IPS DF 6.9 (cell line): ENCODE measurements at regions not wholly inside any gene's neighbourhood (a gene's known extent, or its start where the extent isn't known, plus 50 kb on each side); places are given as distances from the start of the nearest gene placed in this dataset.

ENCODE experiments used
- DNase-seq: peaks from one replicate; pipeline ENCODE4 v3.0.0-alpha.2; 2013; ENCODE audit warnings: low read depth, low spot score
- H3K27ac ChIP-seq: one replicate; pipeline ENCODE4 v1.5.1; 2013; ENCODE audit warnings: low read length, control low read depth
- H3K27me3 ChIP-seq: 2 replicates; pipeline ENCODE4 v1.6.1; 2013; ENCODE audit warnings: mild to moderate bottlenecking, low read length; ENCODE audit not compliant: control insufficient read depth, insufficient read depth
- H3K36me3 ChIP-seq: 2 replicates; pipeline ENCODE4 v1.6.1; 2013; ENCODE audit warnings: low read length; ENCODE audit not compliant: control insufficient read depth, insufficient read depth
- H3K4me1 ChIP-seq: 2 replicates; pipeline ENCODE4 v1.6.1; 2013; ENCODE audit warnings: low read length; ENCODE audit not compliant: control insufficient read depth, insufficient read depth
- H3K4me3 ChIP-seq: 2 replicates; pipeline ENCODE4 v1.5.1; 2013; ENCODE audit warnings: mild to moderate bottlenecking, low read length
- H3K9me3 ChIP-seq: 2 replicates; pipeline ENCODE4 v1.6.1; 2013; ENCODE audit warnings: low read length, inconsistent platforms; ENCODE audit not compliant: control insufficient read depth, insufficient read depth
- WGBS: extraction: QIAGEN DNeasy Blood & Tissue Kit; methylation state at CpG from one replicate; pipeline ENCODE4 v1.1.7; 2013; ENCODE audit warnings: mixed read lengths, missing lambda C conversion rate; ENCODE audit not compliant: insufficient read length, insufficient coverage; 5-methylcytosine and 5-hydroxymethylcytosine counted together

DNA sequence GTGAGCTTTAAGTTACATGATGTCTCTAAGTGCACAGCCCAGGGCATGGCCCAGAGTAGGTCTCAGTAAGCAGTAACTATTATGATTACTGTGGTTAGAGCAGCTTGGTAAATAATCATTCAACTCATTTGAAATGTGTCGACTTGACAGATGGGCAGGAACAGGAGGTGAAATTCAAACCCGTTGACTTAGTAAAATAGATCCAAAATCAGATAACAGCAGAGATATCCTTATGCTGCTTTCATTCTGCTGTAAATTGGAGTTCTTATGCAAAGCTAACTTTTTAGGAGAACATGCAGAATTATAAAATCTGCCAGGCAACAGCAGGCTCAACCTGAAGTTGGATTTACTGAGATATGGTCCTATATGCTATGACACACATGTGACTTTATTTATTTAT, 118.7 kb upstream of the KLHL25 start:
- no peaks in the 10 kb centered on the region for H3K4me1 ChIP-seq
- no CpG with 5 or more reads among the region's 2 CpGs for WGBS
- DNase-seq: no peak

GRCh38 chr15:85920956-85921355, 126.2 kb upstream of the KLHL25 start:
- Histone ChIP-seq H3K4me3 (no peak overlapping the region), H3K9me3 (no peaks in the 10 kb centered on the region), H3K36me3 (no peaks in the 10 kb centered on the region), H3K27me3 (no peaks in the 10 kb centered on the region), H3K4me1 (peaks cover 3% of the 10 kb centered on the region; the same call in 1 of the 2 replicates), H3K27ac (no peak overlapping the region)
- WGBS: no CpG with 5 or more reads among the region's 5 CpGs
- no peak for DNase-seq

More for the DNA sequence above, 118.7 kb upstream of the KLHL25 start:
- H3K36me3 ChIP-seq: no peaks in the 10 kb centered on the region
- no peaks in the 10 kb centered on the region for H3K9me3 ChIP-seq
- no peak overlapping the region for H3K27ac ChIP-seq
- H3K27me3 ChIP-seq: no peaks in the 10 kb centered on the region
- H3K4me3 ChIP-seq: no peak overlapping the region

GRCh38 chr15:85924088-85924487, 129.4 kb upstream of the KLHL25 start:
- no peaks in the 10 kb centered on the region for H3K9me3 ChIP-seq
- H3K27ac ChIP-seq: no peak overlapping the region
- no peaks in the 10 kb centered on the region for H3K36me3 ChIP-seq
- DNase-seq: no peak
- no CpG with 5 or more reads among the region's 3 CpGs for WGBS
- no peaks in the 10 kb centered on the region for H3K27me3 ChIP-seq
- H3K4me1 ChIP-seq: peaks cover 3% of the 10 kb centered on the region; the same call in 1 of the 2 replicates
- H3K4me3 ChIP-seq: no peak overlapping the region

DNA sequence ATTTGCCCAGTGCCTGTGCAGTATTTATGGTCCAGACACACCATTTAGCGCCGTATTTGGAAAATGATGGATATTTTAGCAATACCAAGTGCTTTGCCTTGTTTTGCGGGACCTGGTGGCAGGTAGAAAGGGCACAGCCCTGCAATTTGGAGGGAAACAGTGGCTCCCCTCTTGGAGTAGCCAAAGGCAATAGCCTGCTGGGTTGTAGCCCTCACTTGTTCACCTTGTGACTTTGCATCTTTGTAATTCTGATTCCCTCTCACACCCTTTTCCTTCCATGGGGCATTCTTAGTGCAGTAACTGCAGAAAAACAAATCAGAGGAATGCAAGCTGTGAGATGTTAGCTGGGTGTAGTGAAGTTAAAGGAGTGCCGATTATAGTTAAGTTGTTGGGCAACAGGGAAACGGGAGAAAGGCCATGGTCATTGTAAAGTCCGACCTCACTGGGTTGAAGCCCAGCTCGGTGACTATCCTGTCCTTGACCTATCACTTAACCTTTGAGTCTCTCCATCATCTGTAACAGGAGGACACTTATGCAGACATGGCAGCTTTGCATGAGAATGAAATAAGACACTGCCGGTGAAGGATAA, 131.0 kb upstream of the KLHL25 start:
- H3K4me3 ChIP-seq: no peak overlapping the region
- H3K27me3 ChIP-seq: no peaks in the 10 kb centered on the region
- DNase-seq: peak; percentile 5
- WGBS: no CpG with 5 or more reads among the region's 8 CpGs
- no peak overlapping the region for H3K27ac ChIP-seq
- H3K36me3 ChIP-seq: no peaks in the 10 kb centered on the region
- H3K4me1 ChIP-seq: peaks cover 3% of the 10 kb centered on the region; the same call in 1 of the 2 replicates
- no peaks in the 10 kb centered on the region for H3K9me3 ChIP-seq

DNA sequence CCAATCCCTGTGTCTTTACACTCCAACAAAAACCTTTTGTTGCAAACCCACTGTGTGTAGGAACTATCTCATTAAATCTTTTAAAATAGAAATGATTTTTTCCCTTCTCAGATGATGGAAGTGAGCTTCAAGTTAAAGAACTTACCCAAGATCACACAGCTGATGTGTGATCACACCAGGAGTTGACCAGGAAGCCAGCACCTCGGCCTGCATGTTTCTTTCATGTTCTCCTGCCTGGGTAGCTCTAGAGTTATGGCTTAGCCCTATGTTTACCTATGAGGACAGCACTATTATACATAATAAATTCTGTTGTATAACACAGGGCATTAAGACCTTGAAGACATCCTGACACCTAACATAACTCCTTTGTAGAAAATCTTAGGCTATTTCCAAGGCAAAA, 132.1 kb upstream of the KLHL25 start:
- H3K36me3 ChIP-seq: no peaks in the 10 kb centered on the region
- no peaks in the 10 kb centered on the region for H3K27me3 ChIP-seq
- WGBS: no CpG with 5 or more reads among the region's 1 CpG
- H3K4me1 ChIP-seq: peaks cover 3% of the 10 kb centered on the region; the same call in 1 of the 2 replicates
- no peak overlapping the region for H3K27ac ChIP-seq
- no peak overlapping the region for H3K4me3 ChIP-seq
- DNase-seq: no peak
- no peaks in the 10 kb centered on the region for H3K9me3 ChIP-seq

GRCh38 chr15:85927931-85928537, 133.3 kb upstream of the KLHL25 start:
- H3K27me3 ChIP-seq: no peaks in the 10 kb centered on the region
- no CpG with 5 or more reads among the region's 2 CpGs for WGBS
- H3K4me3 ChIP-seq: no peak overlapping the region
- no peak for DNase-seq
- no peaks in the 10 kb centered on the region for H3K9me3 ChIP-seq
- H3K27ac ChIP-seq: no peak overlapping the region
- peaks cover 3% of the 10 kb centered on the region; the same call in 1 of the 2 replicates for H3K4me1 ChIP-seq
- no peaks in the 10 kb centered on the region for H3K36me3 ChIP-seq

- H3K27ac ChIP-seq: no peak overlapping the region
- H3K4me3 ChIP-seq: no peak overlapping the region
- no CpG with 5 or more reads among the region's 1 CpG for WGBS
- peaks cover 3% of the 10 kb centered on the region; the same call in 1 of the 2 replicates for H3K4me1 ChIP-seq
- DNase-seq: no peak
- no peaks in the 10 kb centered on the region for H3K27me3 ChIP-seq
- H3K36me3 ChIP-seq: no peaks in the 10 kb centered on the region
- H3K9me3 ChIP-seq: no peaks in the 10 kb centered on the region
These were observed 135.1 kb upstream of the KLHL25 start for GRCh38 chr15:85929786-85930185.

- H3K4me3 ChIP-seq: no peak overlapping the region
- WGBS: no CpG with 5 or more reads among the region's 1 CpG
These were observed 137.7 kb upstream of the KLHL25 start for GRCh38 chr15:85932391-85932790.

GRCh38 chr15:85934691-85935090, 140.0 kb upstream of the KLHL25 start:
- no CpG with 5 or more reads among the region's 2 CpGs for WGBS
- Histone ChIP-seq H3K4me3 (no peak overlapping the region), H3K36me3 (no peaks in the 10 kb centered on the region), H3K9me3 (no peaks in the 10 kb centered on the region), H3K4me1 (no peaks in the 10 kb centered on the region), H3K27me3 (no peaks in the 10 kb centered on the region), H3K27ac (no peak overlapping the region)
- no peak for DNase-seq

More at GRCh38 chr15:85932391-85932790, 137.7 kb upstream of the KLHL25 start:
- no peak for DNase-seq
- no peaks in the 10 kb centered on the region for H3K27me3 ChIP-seq
- H3K4me1 ChIP-seq: no peaks in the 10 kb centered on the region
- H3K36me3 ChIP-seq: no peaks in the 10 kb centered on the region
- H3K9me3 ChIP-seq: no peaks in the 10 kb centered on the region
- H3K27ac ChIP-seq: no peak overlapping the region

DNA sequence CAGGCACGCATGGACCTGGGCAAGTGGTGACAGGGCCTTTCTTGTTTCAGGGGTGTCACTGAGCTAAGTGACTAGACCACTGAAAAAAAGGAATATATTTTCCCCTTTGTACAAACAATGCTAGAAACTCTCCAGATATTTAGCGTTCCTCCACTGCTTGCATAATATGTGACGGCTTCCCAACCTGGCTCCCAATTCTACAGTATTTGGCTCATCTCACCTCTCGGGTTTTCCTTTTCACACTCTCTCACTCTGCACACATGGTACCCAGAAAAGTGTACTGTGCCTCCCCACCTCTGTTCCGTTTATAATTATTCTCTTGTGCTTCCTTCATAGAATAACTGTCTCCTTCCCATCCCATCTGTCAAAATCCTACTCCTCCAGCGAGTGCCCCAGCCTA, 140.5 kb upstream of the KLHL25 start:
- no peak for DNase-seq
- H3K27me3 ChIP-seq: no peaks in the 10 kb centered on the region
- H3K4me1 ChIP-seq: no peaks in the 10 kb centered on the region
- H3K36me3 ChIP-seq: no peaks in the 10 kb centered on the region
- H3K27ac ChIP-seq: no peak overlapping the region
- no peak overlapping the region for H3K4me3 ChIP-seq
- H3K9me3 ChIP-seq: no peaks in the 10 kb centered on the region
- WGBS: no CpG with 5 or more reads among the region's 6 CpGs

- no peak for DNase-seq
- no peaks in the 10 kb centered on the region for H3K4me1 ChIP-seq
- no peaks in the 10 kb centered on the region for H3K27me3 ChIP-seq
- WGBS: no CpG with 5 or more reads among the region's 4 CpGs
- no peak overlapping the region for H3K4me3 ChIP-seq
- no peaks in the 10 kb centered on the region for H3K9me3 ChIP-seq
- H3K36me3 ChIP-seq: no peaks in the 10 kb centered on the region
- no peak overlapping the region for H3K27ac ChIP-seq
These were observed 142.0 kb upstream of the AGBL1 start for GRCh38 chr15:85937661-85938060.
